HEK293 (cell line): ENCODE measurements at regions not wholly inside any gene's neighbourhood (a gene's known extent, or its start where the extent isn't known, plus 50 kb on each side); places are given as distances from the start of the nearest gene placed in this dataset.

Experiments used
- CTCF ChIA-PET: fragments of 350-600 bp; formaldehyde crosslinking; extraction: SDS; loops from one replicate; lab custom pipeline; 2021; ENCODE audit warnings: antibody characterized with exemption; lab: Yijun Ruan, JAX
- POLR2A ChIA-PET: fragments of 300-600 bp; formaldehyde crosslinking; extraction: SDS; loops from one replicate; lab custom pipeline; 2020; ENCODE audit warnings: antibody characterized with exemption, inconsistent platforms; lab: Yijun Ruan, JAX
- H3K27ac ChIP-seq: fragments of 200-500 bp; sonication (Bioruptor generic); 2 replicates; pipeline ENCODE4 v1.5.1; 2014; ENCODE audit warnings: low read depth, low read length, control low read depth, inconsistent platforms; ENCODE audit errors: extremely low read depth
- H3K36me3 ChIP-seq, 2 experiments: fragments of 200-500 bp in 1 of 2; sonication (Bioruptor generic) in 1 of 2; 1 replicate in 1 of 2; 2 replicates in 1 of 2; pipeline ENCODE4 v1.5.1; 2014 to 2017; ENCODE audit warnings: inconsistent platforms in 2 of 2, low read length in 2 of 2; ENCODE audit not compliant: control insufficient read depth in 2 of 2, insufficient read depth in 1 of 2
- H3K4me1 ChIP-seq: fragments of 200-500 bp; sonication (Bioruptor generic); 2 replicates; pipeline ENCODE4 v1.5.1; 2014; ENCODE audit warnings: mild to moderate bottlenecking, low read length, inconsistent platforms; ENCODE audit not compliant: control insufficient read depth, insufficient read depth
- H3K4me3 ChIP-seq: 2 replicates; pipeline ENCODE4 v1.5.1; 2011; ENCODE audit warnings: low read depth, mild to moderate bottlenecking, control low read depth, low read length, moderate library complexity
- H3K9me3 ChIP-seq: fragments of 200-500 bp; sonication (Bioruptor generic); 2 replicates; pipeline ENCODE4 v1.5.1; 2014; ENCODE audit warnings: low read depth, low read length, inconsistent platforms; ENCODE audit not compliant: control insufficient read depth, insufficient read depth
- BCL11B ChIP-seq: fragments of 450-650 bp; formaldehyde crosslinking; IDR thresholded peaks from 2 replicates; pipeline ENCODE4 v1.5.1; 2016; ENCODE audit warnings: low read depth, missing biosample characterization, missing genetic modification characterization
- GLIS2 ChIP-seq: fragments of 450-650 bp; formaldehyde crosslinking; IDR thresholded peaks from 2 replicates; pipeline ENCODE4 v1.5.1; 2016; ENCODE audit warnings: missing biosample characterization, missing genetic modification characterization
- HOXC10 ChIP-seq: sonication (generic); formaldehyde crosslinking; IDR thresholded peaks from 2 replicates; pipeline ENCODE4 v1.8.1; 2023; ENCODE audit warnings: mild to moderate bottlenecking, missing genetic modification reagents
- KLF16 ChIP-seq: fragments of 450-650 bp; formaldehyde crosslinking; IDR thresholded peaks from 2 replicates; pipeline ENCODE4 v1.5.1; 2017; ENCODE audit warnings: missing biosample characterization, missing genetic modification characterization
- ZBTB17 ChIP-seq: fragments of 450-650 bp; formaldehyde crosslinking; IDR thresholded peaks from 2 replicates; pipeline ENCODE4 v1.5.1; 2016; ENCODE audit warnings: missing biosample characterization, missing genetic modification characterization
- ZEB2 ChIP-seq: fragments of 450-650 bp; formaldehyde crosslinking; IDR thresholded peaks from 2 replicates; pipeline ENCODE4 v1.5.1; 2016; ENCODE audit warnings: missing biosample characterization, missing genetic modification characterization
- ZFHX2 ChIP-seq: fragments of 450-650 bp; formaldehyde crosslinking; conservative IDR thresholded peaks from 2 replicates; pipeline ENCODE4 v1.5.1; 2016; ENCODE audit warnings: missing biosample characterization, missing genetic modification characterization
- ZNF10 ChIP-seq: fragments of 450-650 bp; formaldehyde crosslinking; IDR thresholded peaks from 2 replicates; pipeline ENCODE4 v1.5.1; 2017; ENCODE audit warnings: missing biosample characterization, missing genetic modification characterization
- ZNF169 ChIP-seq: fragments of 450-650 bp; formaldehyde crosslinking; IDR thresholded peaks from 2 replicates; pipeline ENCODE4 v1.5.1; 2016; ENCODE audit warnings: missing biosample characterization, missing genetic modification characterization
- ZNF202 ChIP-seq: fragments of 450-650 bp; formaldehyde crosslinking; IDR thresholded peaks from 2 replicates; pipeline ENCODE4 v1.5.1; 2016; ENCODE audit warnings: missing biosample characterization, missing genetic modification characterization, borderline replicate concordance
- ZNF221 ChIP-seq: fragments of 450-650 bp; formaldehyde crosslinking; IDR thresholded peaks from 2 replicates; pipeline ENCODE4 v1.5.1; 2017; ENCODE audit warnings: missing biosample characterization, missing genetic modification characterization, borderline replicate concordance
- ZNF274 ChIP-seq, 2 experiments: fragments of 200-500 bp in 1 of 2; fragments of 450-650 bp in 1 of 2; sonication (Bioruptor generic) in 1 of 2; formaldehyde crosslinking in 1 of 2; IDR thresholded peaks; 2 replicates each; pipeline versions ENCODE4 v1.5.1 to v1.6.1; 2014 to 2016; ENCODE audit warnings: borderline replicate concordance in 1 of 2, inconsistent platforms in 1 of 2, low read length in 1 of 2, missing biosample characterization in 1 of 2, missing genetic modification characterization in 1 of 2
- ZNF529 ChIP-seq: fragments of 450-650 bp; formaldehyde crosslinking; IDR thresholded peaks from 2 replicates; pipeline ENCODE4 v1.5.1; 2017; ENCODE audit warnings: missing genetic modification characterization, missing biosample characterization; ENCODE audit not compliant: insufficient replicate concordance
- ZNF596 ChIP-seq: fragments of 450-650 bp; IDR thresholded peaks from 2 replicates; pipeline ENCODE4 v1.5.0; 2018; ENCODE audit warnings: missing biosample characterization, mild to moderate bottlenecking, missing genetic modification characterization, moderate library complexity
- ZNF624 ChIP-seq: fragments of 450-650 bp; formaldehyde crosslinking; IDR thresholded peaks from 2 replicates; pipeline ENCODE4 v1.5.1; 2017; ENCODE audit warnings: missing biosample characterization, missing genetic modification characterization
- ZNF626 ChIP-seq: fragments of 450-650 bp; sonication (Bioruptor Pico); formaldehyde crosslinking; IDR thresholded peaks from 2 replicates; pipeline ENCODE4 v1.5.1; 2018; ENCODE audit warnings: missing biosample characterization, missing genetic modification characterization, inconsistent platforms
- ZNF768 ChIP-seq: fragments of 450-650 bp; formaldehyde crosslinking; IDR thresholded peaks from 2 replicates; pipeline ENCODE4 v1.5.1; 2018; ENCODE audit warnings: missing biosample characterization, mild to moderate bottlenecking, missing genetic modification characterization
- ZXDB ChIP-seq: fragments of 450-650 bp; formaldehyde crosslinking; IDR thresholded peaks from 2 replicates; pipeline ENCODE4 v1.5.1; 2016; ENCODE audit warnings: missing biosample characterization, missing genetic modification characterization
- TF ChIP-seq, protein P1 (sequence below): fragments of 450-650 bp; formaldehyde crosslinking; IDR thresholded peaks from 2 replicates; pipeline ENCODE4 v1.5.1; 2016; ENCODE audit warnings: missing biosample characterization, missing genetic modification characterization
- TF ChIP-seq, protein P2 (sequence below): fragments of 450-650 bp; formaldehyde crosslinking; IDR thresholded peaks from 2 replicates; pipeline ENCODE4 v1.5.1; 2016; ENCODE audit warnings: missing biosample characterization, missing genetic modification characterization
- TF ChIP-seq, protein P3 (sequence below): fragments of 450-650 bp; formaldehyde crosslinking; IDR thresholded peaks from 2 replicates; pipeline ENCODE4 v1.5.1; 2016; ENCODE audit warnings: missing biosample characterization, missing genetic modification characterization
- TF ChIP-seq, protein P4 (sequence below): fragments of 450-650 bp; formaldehyde crosslinking; IDR thresholded peaks from 2 replicates; pipeline ENCODE4 v1.5.1; 2016; ENCODE audit warnings: missing biosample characterization, missing genetic modification characterization

DNA sequence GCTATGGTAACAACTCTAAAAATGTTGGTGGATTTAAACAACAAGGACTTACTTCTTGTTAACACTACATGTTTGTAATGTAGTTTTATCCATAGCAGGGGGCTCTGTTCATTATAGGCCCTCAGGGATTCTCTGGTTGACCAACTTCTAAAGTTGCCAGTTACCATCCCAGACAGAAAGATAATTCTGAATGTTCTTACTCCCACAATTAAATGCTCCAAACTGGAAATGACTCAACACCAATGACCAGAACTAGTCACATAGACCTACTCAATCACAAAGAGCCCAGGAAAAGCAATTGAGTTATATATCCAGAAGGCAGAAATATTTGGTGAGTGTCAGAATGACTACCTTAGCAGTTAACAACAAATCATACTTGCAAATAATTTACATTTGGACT is 199.3 kb upstream of the UMPS start:
- ChIA-PET CTCF (interaction anchor here (1.2 kb wide), 1 partner anchor 180 kb away, joined by 5 read pairs; no protein-coding TSS in a partner anchor), POLR2A (no interaction called here)
- Histone ChIP-seq H3K27ac (no peak overlapping the region), H3K9me3 (no peaks in the 10 kb centered on the region), H3K4me3 (no peak overlapping the region), H3K4me1 (no peaks in the 10 kb centered on the region), H3K36me3 (no peaks in the 10 kb centered on the region)
- no peak for TF ChIP-seq ZXDB (tag by site-specific recombination)
- TF ChIP-seq ZFHX2 (tag by site-specific recombination) = no peak
- TF ChIP-seq ZNF202 (tag by site-specific recombination) = no peak
- no peak for TF ChIP-seq KLF16 (tag by site-specific recombination)
- no peak for TF ChIP-seq ZNF768 (tag by site-specific recombination)
- no peak for TF ChIP-seq ZEB2 (tag by site-specific recombination)
- TF ChIP-seq ZNF596 (tag by site-specific recombination) = no peak
- no peak for TF ChIP-seq GLIS2
- TF ChIP-seq BCL11B (tag by site-specific recombination) = no peak
- no peak for TF ChIP-seq ZNF274 (IDR thresholded peaks at IDR 0.05; ENCODE audit: low read length)
- TF ChIP-seq ZNF274 (tag by site-specific recombination; IDR thresholded peaks at IDR 0.05; ENCODE audit: borderline replicate concordance) = no peak
- TF ChIP-seq ZNF529 = no peak
- TF ChIP-seq, protein P1, sequence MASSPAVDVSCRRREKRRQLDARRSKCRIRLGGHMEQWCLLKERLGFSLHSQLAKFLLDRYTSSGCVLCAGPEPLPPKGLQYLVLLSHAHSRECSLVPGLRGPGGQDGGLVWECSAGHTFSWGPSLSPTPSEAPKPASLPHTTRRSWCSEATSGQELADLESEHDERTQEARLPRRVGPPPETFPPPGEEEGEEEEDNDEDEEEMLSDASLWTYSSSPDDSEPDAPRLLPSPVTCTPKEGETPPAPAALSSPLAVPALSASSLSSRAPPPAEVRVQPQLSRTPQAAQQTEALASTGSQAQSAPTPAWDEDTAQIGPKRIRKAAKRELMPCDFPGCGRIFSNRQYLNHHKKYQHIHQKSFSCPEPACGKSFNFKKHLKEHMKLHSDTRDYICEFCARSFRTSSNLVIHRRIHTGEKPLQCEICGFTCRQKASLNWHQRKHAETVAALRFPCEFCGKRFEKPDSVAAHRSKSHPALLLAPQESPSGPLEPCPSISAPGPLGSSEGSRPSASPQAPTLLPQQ (tag by site-specific recombination) = no peak
- no peak for TF ChIP-seq HOXC10 (CRISPR knock-in tag)
- no peak for TF ChIP-seq ZNF10

DNA sequence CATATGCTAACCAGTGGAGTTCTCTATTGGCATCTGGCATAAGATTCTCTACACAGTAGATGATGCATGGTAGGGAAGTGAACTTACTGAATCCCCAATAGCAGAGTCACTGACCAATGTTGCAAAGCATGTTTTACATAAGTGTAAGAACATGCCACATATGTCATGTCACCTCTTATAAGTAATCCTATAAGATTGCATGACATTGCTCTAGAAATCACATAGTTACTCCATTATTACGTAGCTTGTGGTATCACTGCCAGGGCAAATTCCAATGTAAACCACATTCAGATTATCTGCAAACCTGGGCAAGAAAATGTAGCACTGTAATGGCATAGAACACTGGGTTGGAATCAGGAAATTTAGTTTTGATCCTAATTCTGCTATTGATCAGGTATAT is 198.2 kb upstream of the UMPS start:
- ChIA-PET POLR2A (no interaction called here), CTCF (interaction anchor here (1.2 to 1.7 kb wide), 6 partner anchors 9 to 181 kb away, joined by 4 to 5 read pairs (median 4); no protein-coding TSS in a partner anchor)
- Histone ChIP-seq H3K9me3 (no peaks in the 10 kb centered on the region), H3K4me1 (no peaks in the 10 kb centered on the region), H3K4me3 (no peak overlapping the region), H3K36me3 (no peaks in the 10 kb centered on the region), H3K27ac (no peak overlapping the region)
- TF ChIP-seq, protein P2, sequence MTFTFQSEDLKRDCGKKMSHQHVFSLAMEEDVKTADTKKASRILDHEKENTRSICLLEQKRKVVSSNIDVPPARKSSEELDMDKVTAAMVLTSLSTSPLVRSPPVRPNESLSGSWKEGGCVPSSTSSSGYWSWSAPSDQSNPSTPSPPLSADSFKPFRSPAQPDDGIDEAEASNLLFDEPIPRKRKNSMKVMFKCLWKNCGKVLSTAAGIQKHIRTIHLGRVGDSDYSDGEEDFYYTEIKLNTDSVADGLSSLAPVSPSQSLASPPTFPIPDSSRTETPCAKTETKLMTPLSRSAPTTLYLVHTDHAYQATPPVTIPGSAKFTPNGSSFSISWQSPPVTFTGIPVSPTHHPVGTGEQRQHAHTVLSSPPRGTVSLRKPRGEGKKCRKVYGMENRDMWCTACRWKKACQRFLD (tag by site-specific recombination) = no peak
- TF ChIP-seq ZNF624 (tag by site-specific recombination) = no peak
- TF ChIP-seq ZNF626 (tag by site-specific recombination) = no peak
- TF ChIP-seq, protein P3, sequence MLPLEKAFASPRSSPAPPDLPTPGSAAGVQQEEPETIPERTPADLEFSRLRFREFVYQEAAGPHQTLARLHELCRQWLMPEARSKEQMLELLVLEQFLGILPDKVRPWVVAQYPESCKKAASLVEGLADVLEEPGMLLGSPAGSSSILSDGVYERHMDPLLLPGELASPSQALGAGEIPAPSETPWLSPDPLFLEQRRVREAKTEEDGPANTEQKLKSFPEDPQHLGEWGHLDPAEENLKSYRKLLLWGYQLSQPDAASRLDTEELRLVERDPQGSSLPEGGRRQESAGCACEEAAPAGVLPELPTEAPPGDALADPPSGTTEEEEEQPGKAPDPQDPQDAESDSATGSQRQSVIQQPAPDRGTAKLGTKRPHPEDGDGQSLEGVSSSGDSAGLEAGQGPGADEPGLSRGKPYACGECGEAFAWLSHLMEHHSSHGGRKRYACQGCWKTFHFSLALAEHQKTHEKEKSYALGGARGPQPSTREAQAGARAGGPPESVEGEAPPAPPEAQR (tag by site-specific recombination) = no peak
- no peak for TF ChIP-seq ZBTB17 (tag by site-specific recombination)
- TF ChIP-seq ZNF169 (tag by site-specific recombination) = no peak
- TF ChIP-seq ZNF10 = no peak
- TF ChIP-seq, protein P4, sequence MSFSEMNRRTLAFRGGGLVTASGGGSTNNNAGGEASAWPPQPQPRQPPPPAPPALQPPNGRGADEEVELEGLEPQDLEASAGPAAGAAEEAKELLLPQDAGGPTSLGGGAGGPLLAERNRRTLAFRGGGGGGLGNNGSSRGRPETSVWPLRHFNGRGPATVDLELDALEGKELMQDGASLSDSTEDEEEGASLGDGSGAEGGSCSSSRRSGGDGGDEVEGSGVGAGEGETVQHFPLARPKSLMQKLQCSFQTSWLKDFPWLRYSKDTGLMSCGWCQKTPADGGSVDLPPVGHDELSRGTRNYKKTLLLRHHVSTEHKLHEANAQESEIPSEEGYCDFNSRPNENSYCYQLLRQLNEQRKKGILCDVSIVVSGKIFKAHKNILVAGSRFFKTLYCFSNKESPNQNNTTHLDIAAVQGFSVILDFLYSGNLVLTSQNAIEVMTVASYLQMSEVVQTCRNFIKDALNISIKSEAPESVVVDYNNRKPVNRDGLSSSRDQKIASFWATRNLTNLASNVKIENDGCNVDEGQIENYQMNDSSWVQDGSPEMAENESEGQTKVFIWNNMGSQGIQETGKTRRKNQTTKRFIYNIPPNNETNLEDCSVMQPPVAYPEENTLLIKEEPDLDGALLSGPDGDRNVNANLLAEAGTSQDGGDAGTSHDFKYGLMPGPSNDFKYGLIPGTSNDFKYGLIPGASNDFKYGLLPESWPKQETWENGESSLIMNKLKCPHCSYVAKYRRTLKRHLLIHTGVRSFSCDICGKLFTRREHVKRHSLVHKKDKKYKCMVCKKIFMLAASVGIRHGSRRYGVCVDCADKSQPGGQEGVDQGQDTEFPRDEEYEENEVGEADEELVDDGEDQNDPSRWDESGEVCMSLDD (tag by site-specific recombination) = no peak
- TF ChIP-seq ZNF596 (tag by site-specific recombination) = no peak
- TF ChIP-seq ZNF221 (tag by site-specific recombination) = no peak
